CD14-positive monocyte (primary cell): ENCODE measurements at regions not wholly inside any gene's neighbourhood (a gene's known extent, or its start where the extent isn't known, plus 50 kb on each side); places are given as distances from the start of the nearest gene placed in this dataset.
"Not testable (repeated sequence)": the region's sequence is repeated elsewhere in the genome, so short reads cannot be mapped to it uniquely, and the experiment has no call there.

Experiments
- DNase-seq, 3 donors: peaks; one replicate each; pipeline ENCODE4 v3.0.0-alpha.2; 2011 to 2022
- H2AFZ ChIP-seq: 2 replicates; pipeline ENCODE4 v1.6.0; 2012; ENCODE audit warnings: mild to moderate bottlenecking, low read depth, low read length, inconsistent platforms; ENCODE audit not compliant: insufficient read depth, poor library complexity, severe bottlenecking
- H3K27ac ChIP-seq, 2 donors: 1 replicate in 1 of 2; 2 replicates in 1 of 2; pipeline ENCODE4 v1.5.1; 2012 to 2013; ENCODE audit warnings: low read length in 2 of 2, control low read depth in 1 of 2, inconsistent platforms in 1 of 2, low read depth in 1 of 2, mild to moderate bottlenecking in 1 of 2
- H3K27me3 ChIP-seq, 2 donors: one replicate each; pipeline versions ENCODE4 v1.6.0 to v1.6.1; 2011 to 2013; ENCODE audit warnings: low read length in 2 of 2; ENCODE audit not compliant: control insufficient read depth in 2 of 2, insufficient read depth in 2 of 2
- H3K36me3 ChIP-seq, 2 donors: replicated peaks in 1 of 2; 1 replicate in 1 of 2; 2 replicates in 1 of 2; pipeline versions ENCODE4 v1.5.1 to v1.6.1; 2012 to 2013; ENCODE audit warnings: low read length in 2 of 2, control low read depth in 1 of 2, inconsistent platforms in 1 of 2, mild to moderate bottlenecking in 1 of 2; ENCODE audit not compliant: insufficient read depth in 2 of 2, control insufficient read depth in 1 of 2
- H3K4me1 ChIP-seq, 2 donors: 1 replicate in 1 of 2; 2 replicates in 1 of 2; pipeline versions ENCODE4 v1.5.1 to v1.6.1; 2012 to 2013; ENCODE audit warnings: low read length in 2 of 2, control low read depth in 1 of 2, inconsistent platforms in 1 of 2, mild to moderate bottlenecking in 1 of 2, moderate library complexity in 1 of 2; ENCODE audit not compliant: insufficient read depth in 2 of 2, control insufficient read depth in 1 of 2
- H3K4me2 ChIP-seq: replicated peaks from 2 replicates; pipeline ENCODE3; 2012; ENCODE audit warnings: low read length, moderate library complexity, mild to moderate bottlenecking; ENCODE audit not compliant: poor library complexity, severe bottlenecking; ENCODE audit errors: extremely low read depth
- H3K4me3 ChIP-seq, 3 experiments: fragments of 200-600 bp in 1 of 3; sonication (generic) in 1 of 3; replicated peaks in 1 of 3; 1 replicate in 2 of 3; 2 replicates in 1 of 3; pipeline ENCODE4 v1.5.1; 2011 to 2013; ENCODE audit warnings: low read length in 3 of 3, mild to moderate bottlenecking in 3 of 3, control low read depth in 2 of 3, low read depth in 2 of 3, inconsistent platforms in 1 of 3, moderate library complexity in 1 of 3
- H3K79me2 ChIP-seq: 2 replicates; pipeline ENCODE4 v1.6.0; 2012; ENCODE audit warnings: mild to moderate bottlenecking, control low read depth, inconsistent platforms, low read length, moderate library complexity; ENCODE audit not compliant: insufficient read depth
- H3K9ac ChIP-seq: 2 replicates; pipeline ENCODE4 v1.6.0; 2017; ENCODE audit warnings: low read length, mild to moderate bottlenecking; ENCODE audit not compliant: insufficient read depth, poor library complexity, severe bottlenecking
- H3K9me3 ChIP-seq, 2 donors: replicated peaks in 1 of 2; 1 replicate in 1 of 2; 2 replicates in 1 of 2; pipeline versions ENCODE4 v1.5.1 to v1.6.1; 2012 to 2013; ENCODE audit warnings: low read length in 2 of 2, control low read depth in 1 of 2; ENCODE audit not compliant: control insufficient read depth in 1 of 2, insufficient read depth in 1 of 2
- H4K20me1 ChIP-seq: 2 replicates; pipeline ENCODE4 v1.6.0; 2012; ENCODE audit warnings: mild to moderate bottlenecking, low read length, control low read depth, moderate library complexity; ENCODE audit not compliant: insufficient read depth
- H3K27ac Mint-ChIP-seq, 7 donors: one replicate each; pipeline ENCODE4 v1.8.0; 2020; ENCODE audit warnings: mild to moderate bottlenecking in 7 of 7, mixed read lengths in 7 of 7, moderate library complexity in 6 of 7, inconsistent platforms in 2 of 7
- H3K27me3 Mint-ChIP-seq, 3 donors: one replicate each; pipeline ENCODE4 v1.8.0; 2021 to 2022; ENCODE audit warnings: low read depth in 3 of 3, mild to moderate bottlenecking in 3 of 3, mixed read lengths in 3 of 3, moderate library complexity in 3 of 3, inconsistent platforms in 1 of 3
- H3K36me3 Mint-ChIP-seq, 2 donors: one replicate each; pipeline ENCODE4 v1.8.0; 2020; ENCODE audit warnings: mixed read lengths in 2 of 2, inconsistent platforms in 1 of 2, mild to moderate bottlenecking in 1 of 2
- H3K4me1 Mint-ChIP-seq: one replicate; pipeline ENCODE4 v1.8.0; 2020; ENCODE audit warnings: mild to moderate bottlenecking, mixed read lengths
- H3K4me3 Mint-ChIP-seq, 2 donors: one replicate each; pipeline ENCODE4 v1.8.0; 2020; ENCODE audit warnings: mild to moderate bottlenecking in 2 of 2, mixed read lengths in 2 of 2, moderate library complexity in 1 of 2
- H3K9me3 Mint-ChIP-seq, 7 donors: one replicate each; pipeline ENCODE4 v1.8.0; 2020 to 2022; ENCODE audit warnings: mixed read lengths in 7 of 7, mild to moderate bottlenecking in 6 of 7, moderate library complexity in 6 of 7, inconsistent platforms in 2 of 7
- CTCF ChIP-seq: fragments of 200-600 bp; IDR thresholded peaks from one replicate; pipeline ENCODE4 v1.8.0; 2022; ENCODE audit warnings: antibody characterized with exemption, mild to moderate bottlenecking
- WGBS: methylation state at CpG from one replicate; pipeline ENCODE4 v1.1.5; 2013; ENCODE audit warnings: missing lambda C conversion rate; ENCODE audit not compliant: insufficient coverage; 5-methylcytosine and 5-hydroxymethylcytosine counted together
- intact Hi-C, 2 donors: fragments of 100-400 bp; cut with micrococcal nuclease; formaldehyde crosslinking; loops; one replicate each; pipeline versions ENCODE4 v1.15.0 to v1.15.1; 2023

- no peak for TF ChIP-seq CTCF
- Mint-ChIP-seq H3K9me3 (peaks cover 0 to 12% (median 6%) of the 10 kb centered on the region in 7 donors), H3K4me3 (no peak overlapping the region), H3K27me3 (no peaks in the 10 kb centered on the region), H3K27ac (peak overlapping the region in 1 of 7 donors; percentile 40), H3K4me1 (no peaks in the 10 kb centered on the region), H3K36me3 (no peaks in the 10 kb centered on the region)
- Histone ChIP-seq H3K9ac (no peak overlapping the region), H4K20me1 (no peaks in the 10 kb centered on the region), H3K27ac (no peak overlapping the region), H3K79me2 (no peaks in the 10 kb centered on the region), H3K36me3 (no peaks in the 10 kb centered on the region), H3K27me3 (no peaks in the 10 kb centered on the region), H3K4me3 (no peak overlapping the region), H3K4me1 (no peaks in the 10 kb centered on the region), H3K9me3 (no peaks in the 10 kb centered on the region), H2AFZ (no peak overlapping the region), H3K4me2 (no peak overlapping the region)
- DNase-seq: no peak
- WGBS: no CpG with 5 or more reads among the region's 1 CpG
- intact Hi-C loops: no loop called here
These were observed 224.7 kb downstream of the CAAP1 start for GRCh38 chr9:26667882-26668281.

- no peaks in the 10 kb centered on the region for H3K27me3 ChIP-seq
- H3K27ac Mint-ChIP-seq: no peak overlapping the region
- no peaks in the 10 kb centered on the region for H3K36me3 Mint-ChIP-seq
- H3K27me3 Mint-ChIP-seq: no peaks in the 10 kb centered on the region
- no peak overlapping the region for H3K9ac ChIP-seq
- H2AFZ ChIP-seq: no peak overlapping the region
- no peaks in the 10 kb centered on the region for H3K4me1 Mint-ChIP-seq
- no peak overlapping the region for H3K4me3 ChIP-seq
- no peak overlapping the region for H3K4me3 Mint-ChIP-seq
- no peak for DNase-seq
- no peaks in the 10 kb centered on the region for H3K4me1 ChIP-seq
- no peaks in the 10 kb centered on the region for H3K9me3 ChIP-seq
- H4K20me1 ChIP-seq: no peaks in the 10 kb centered on the region
- H3K9me3 Mint-ChIP-seq: peaks cover 0 to 16% (median 6%) of the 10 kb centered on the region in 7 donors
- no peaks in the 10 kb centered on the region for H3K36me3 ChIP-seq
- no peak overlapping the region for H3K4me2 ChIP-seq
- H3K79me2 ChIP-seq: no peaks in the 10 kb centered on the region
- TF ChIP-seq CTCF: no peak
- H3K27ac ChIP-seq: no peak overlapping the region
- 89% methylated on average over 3 of the region's 3 CpGs for WGBS
- intact Hi-C loops: no loop called here
These were observed 226.9 kb downstream of the CAAP1 start for GRCh38 chr9:26665666-26666065.

GRCh38 chr9:26664087-26664773 is 228.4 kb downstream of the CAAP1 start:
- H3K4me1 Mint-ChIP-seq, H3K27me3 ChIP-seq, H3K27me3 Mint-ChIP-seq, H3K27ac Mint-ChIP-seq, H3K4me3 ChIP-seq, H3K4me1 ChIP-seq, H3K79me2 ChIP-seq, H2AFZ ChIP-seq, H3K36me3 ChIP-seq, H3K9ac ChIP-seq, H3K4me3 Mint-ChIP-seq, H3K27ac ChIP-seq, intact Hi-C loops, H3K9me3 ChIP-seq, H3K36me3 Mint-ChIP-seq, DNase-seq, H4K20me1 ChIP-seq, H3K4me2 ChIP-seq: not testable (repeated sequence)
- WGBS: 95% methylated on average over 23 of the region's 49 CpGs
- H3K9me3 Mint-ChIP-seq: peaks cover 0 to 16% (median 6%) of the 10 kb centered on the region in 7 donors
